Endothelial cell of umbilical vein (primary cell): ENCODE measurements at regions not wholly inside any gene's neighbourhood (a gene's known extent, or its start where the extent isn't known, plus 50 kb on each side); places are given as distances from the start of the nearest gene placed in this dataset.

ENCODE experiments used
- BruUV-seq: library from RNA; stranded (reverse); fragments of 400-500 nt; replicated peaks from 2 replicates; lab custom pipeline; 2021; lab: Mats Ljungman, UMichigan
- CTCF ChIA-PET: fragments of 300-600, 350-600 bp; sonication (Branson Sonifier 250); formaldehyde crosslinking; loops from one replicate; lab custom pipeline; 2021; ENCODE audit warnings: antibody characterized with exemption, inconsistent platforms; lab: Charles Lee
- POLR2A ChIA-PET: fragments of 300-600, 350-600 bp; sonication (Branson Sonifier 250); formaldehyde crosslinking; loops from one replicate; lab custom pipeline; 2021; ENCODE audit warnings: antibody characterized with exemption, inconsistent platforms; lab: Charles Lee
- DNase-seq: peaks from one replicate; pipeline ENCODE4 v3.0.0-alpha.2; 2011; ENCODE audit warnings: low read depth, low spot score
- FAIRE-seq: peaks from 2 replicates; lab custom pipeline; 2011; peaks lifted over from hg19 to GRCh38; lab: Jason Lieb, UNC
- H2AFZ ChIP-seq: 2 replicates; pipeline ENCODE4 v1.6.0; 2012; ENCODE audit warnings: low read depth, low read length, control low read depth, inconsistent platforms
- H3K27ac ChIP-seq: 2 replicates; pipeline ENCODE4 v1.5.1; 2011; ENCODE audit warnings: low read depth, mild to moderate bottlenecking, control low read depth, low read length, moderate library complexity; ENCODE audit not compliant: insufficient read depth
- H3K27me3 ChIP-seq, 2 experiments: 2 replicates each; pipeline versions ENCODE4 v1.6.0 to v1.6.1; 2011; ENCODE audit warnings: low read length in 2 of 2, mixed read lengths in 1 of 2; ENCODE audit not compliant: control insufficient read depth in 2 of 2, insufficient read depth in 2 of 2
- H3K36me3 ChIP-seq, 2 experiments: 2 replicates in 1 of 2; 3 replicates in 1 of 2; pipeline ENCODE4 v1.5.1; 2011; ENCODE audit warnings: low read length in 2 of 2, mild to moderate bottlenecking in 1 of 2, moderate library complexity in 1 of 2; ENCODE audit not compliant: control insufficient read depth in 2 of 2, insufficient read depth in 2 of 2; ENCODE audit errors: extremely low read depth in 1 of 2
- H3K4me1 ChIP-seq: 3 replicates; pipeline ENCODE4 v1.5.1; 2011; ENCODE audit warnings: mild to moderate bottlenecking, low read length; ENCODE audit not compliant: control insufficient read depth, insufficient read depth; ENCODE audit errors: extremely low read depth
- H3K4me2 ChIP-seq: 2 replicates; pipeline ENCODE4 v1.6.1; 2011; ENCODE audit warnings: low read length, control low read depth, mixed read lengths; ENCODE audit not compliant: insufficient read depth
- H3K4me3 ChIP-seq, 3 experiments: fragments of 200-600 bp in 1 of 3; sonication (generic), shearing (Covaris generic) in 1 of 3; replicated peaks in 1 of 3; 2 replicates each; pipeline ENCODE4 v1.5.1; 2011 to 2016; ENCODE audit warnings: control low read depth in 3 of 3, low read length in 3 of 3, mild to moderate bottlenecking in 2 of 3, inconsistent platforms in 1 of 3, low read depth in 1 of 3, moderate library complexity in 1 of 3; ENCODE audit not compliant: insufficient read depth in 1 of 3
- H3K79me2 ChIP-seq: 2 replicates; pipeline ENCODE4 v1.6.0; 2012; ENCODE audit warnings: low read length, inconsistent platforms; ENCODE audit not compliant: control insufficient read depth, insufficient read depth
- H3K9ac ChIP-seq: replicated peaks from 2 replicates; pipeline ENCODE3; 2011; ENCODE audit warnings: low read length, control low read depth; ENCODE audit not compliant: insufficient read depth; ENCODE audit errors: extremely low read depth
- H3K9me1 ChIP-seq: replicated peaks from 3 replicates; pipeline ENCODE4 v1.6.0; 2011; ENCODE audit warnings: mild to moderate bottlenecking, low read length; ENCODE audit not compliant: control insufficient read depth, insufficient read depth; ENCODE audit errors: extremely low read depth
- H3K9me3 ChIP-seq: replicated peaks from 2 replicates; pipeline ENCODE4 v1.5.1; 2012; ENCODE audit warnings: low read length, inconsistent platforms; ENCODE audit not compliant: control insufficient read depth, insufficient read depth
- H4K20me1 ChIP-seq: replicated peaks from 2 replicates; pipeline ENCODE3; 2011; ENCODE audit warnings: mild to moderate bottlenecking, low read length; ENCODE audit not compliant: control insufficient read depth, insufficient read depth; ENCODE audit errors: extremely low read depth
- CTCF ChIP-seq, 2 donors: IDR thresholded peaks; 1 replicate in 1 of 2; 2 replicates in 1 of 2; pipeline ENCODE4 v1.5.1; 2011; ENCODE audit warnings: low read length in 2 of 2, mild to moderate bottlenecking in 2 of 2, moderate library complexity in 2 of 2, control low read depth in 1 of 2, inconsistent platforms in 1 of 2, low read depth in 1 of 2; ENCODE audit not compliant: insufficient read depth in 1 of 2; ENCODE audit errors: extremely low read depth in 1 of 2
- EZH2 ChIP-seq: IDR thresholded peaks from 2 replicates; pipeline ENCODE4 v1.6.1; 2012; ENCODE audit warnings: borderline replicate concordance, low read depth, mild to moderate bottlenecking, moderate library complexity, low read length, inconsistent platforms; ENCODE audit not compliant: severe bottlenecking
- FOS ChIP-seq: IDR thresholded peaks from 2 replicates; pipeline ENCODE4 v1.6.1; 2011; ENCODE audit warnings: mild to moderate bottlenecking, low read length, moderate library complexity, borderline replicate concordance; ENCODE audit not compliant: insufficient read depth
- GATA2 ChIP-seq: IDR thresholded peaks from 2 replicates; pipeline ENCODE4 v1.7.0; 2011; ENCODE audit warnings: low read depth, mild to moderate bottlenecking, moderate library complexity, mixed read lengths, low read length; ENCODE audit not compliant: insufficient read length, insufficient read depth
- JUN ChIP-seq: IDR thresholded peaks from 2 replicates; pipeline ENCODE4 v1.6.1; 2011; ENCODE audit warnings: borderline replicate concordance, low read depth; ENCODE audit not compliant: insufficient read length, insufficient read depth
- MAX ChIP-seq: IDR thresholded peaks from 2 replicates; pipeline ENCODE4 v1.6.1; 2011; ENCODE audit not compliant: insufficient read depth, insufficient read length
- MYC ChIP-seq: IDR thresholded peaks from one replicate; pipeline ENCODE4 v1.6.1; 2011; ENCODE audit warnings: mild to moderate bottlenecking, low read depth, low read length
- POLR2A ChIP-seq: IDR thresholded peaks from 2 replicates; pipeline ENCODE4 v1.6.1; 2012; ENCODE audit warnings: low read depth, mild to moderate bottlenecking, control low read depth, low read length
- POLR2AphosphoS5 ChIP-seq: IDR thresholded peaks from 2 replicates; pipeline ENCODE4 v1.6.1; 2012; ENCODE audit warnings: low read depth, mild to moderate bottlenecking, control low read depth, low read length, moderate library complexity; ENCODE audit not compliant: insufficient read depth
- dilution Hi-C: fragments of 300-500 bp; cut with MboI; formaldehyde crosslinking; loops from one replicate; pipeline ENCODE4 v1.15.0; 2019; ENCODE audit warnings: low sequenced_read_pairs; ENCODE audit not compliant: extremely low pct_ligation_motif_present
- intact Hi-C: fragments of 100-400 bp; cut with micrococcal nuclease; formaldehyde crosslinking; loops from one replicate; pipeline ENCODE4 v1.10.0; 2022

GRCh38 chr11:130638033-130638432 lies 189.6 kb downstream of the ADAMTS15 start:
- no peak for TF ChIP-seq JUN
- no peak for TF ChIP-seq MYC
- no peak for TF ChIP-seq CTCF (IDR thresholded peaks at IDR 0.05; ENCODE audit: extremely low read depth in 1 of 2, insufficient read depth in 1 of 2, low read depth in 1 of 2, low read length in 2 of 2)
- no peak for TF ChIP-seq POLR2A
- TF ChIP-seq MAX = no peak
- TF ChIP-seq FOS = no peak
- no peak for TF ChIP-seq POLR2AphosphoS5
- no peak for TF ChIP-seq EZH2
- TF ChIP-seq GATA2 = no peak
- Histone ChIP-seq H3K9me3 (no peaks in the 10 kb centered on the region), H3K79me2 (no peaks in the 10 kb centered on the region), H2AFZ (no peak overlapping the region), H3K36me3 (no peaks in the 10 kb centered on the region), H3K27me3 (no peaks in the 10 kb centered on the region), H3K4me3 (no peak overlapping the region), H3K27ac (no peak overlapping the region), H4K20me1 (no peaks in the 10 kb centered on the region), H3K4me1 (peaks cover 8% of the 10 kb centered on the region), H3K4me2 (no peak overlapping the region), H3K9me1 (no peaks in the 10 kb centered on the region), H3K9ac (no peak overlapping the region)
- no TSS peak for BruUV-seq
- FAIRE-seq = no peak
- no peak for DNase-seq
- ChIA-PET CTCF (no interaction called here), POLR2A (no interaction called here)
- dilution Hi-C loops = no loop called here
- intact Hi-C loops = no loop called here
